HG03520 (cell line): ENCODE measurements at regions not wholly inside any gene's neighbourhood (a gene's known extent, or its start where the extent isn't known, plus 50 kb on each side); places are given as distances from the start of the nearest gene placed in this dataset.
"Not testable (repeated sequence)": the region's sequence is repeated elsewhere in the genome, so short reads cannot be mapped to it uniquely, and the experiment has no call there.

ENCODE experiments used
- ATAC-seq: cut with Tn5 transposase; IDR thresholded peaks from one replicate; pipeline ENCODE4 v1.9.1; 2021; ENCODE audit warnings: mild to moderate bottlenecking, moderate library complexity; ENCODE audit not compliant: unreplicated experiment

GRCh38 chr5:165004175-165004574 is 1498.8 kb downstream of the MAT2B start:
- no peak for ATAC-seq

- no peak for ATAC-seq
Observed at GRCh38 chr5:165014439-165014838, 1509.0 kb downstream of the MAT2B start.

- ATAC-seq: no peak
Observed at GRCh38 chr5:165015126-165015525, 1509.7 kb downstream of the MAT2B start.

GRCh38 chr5:165015547-165015946 is 1510.1 kb downstream of the MAT2B start:
- no peak for ATAC-seq

DNA sequence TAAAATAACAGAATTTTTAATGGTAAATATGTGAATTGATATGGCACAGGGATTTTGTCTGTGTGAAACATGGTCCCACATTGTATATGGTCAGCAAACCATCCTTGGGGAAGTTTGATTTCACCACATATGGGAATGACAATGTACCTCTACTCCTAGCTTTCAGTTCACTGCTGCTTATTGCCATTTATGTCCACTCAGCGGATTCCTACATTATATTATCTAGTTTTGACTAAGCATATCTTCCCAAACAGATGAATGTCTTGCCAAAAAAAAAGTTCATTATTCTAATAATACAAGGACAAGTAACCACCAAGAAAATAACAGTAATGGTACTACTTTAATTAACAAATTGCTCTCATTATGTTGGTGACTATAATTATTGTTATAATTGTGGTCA is 1521.6 kb downstream of the MAT2B start:
- no peak for ATAC-seq

DNA sequence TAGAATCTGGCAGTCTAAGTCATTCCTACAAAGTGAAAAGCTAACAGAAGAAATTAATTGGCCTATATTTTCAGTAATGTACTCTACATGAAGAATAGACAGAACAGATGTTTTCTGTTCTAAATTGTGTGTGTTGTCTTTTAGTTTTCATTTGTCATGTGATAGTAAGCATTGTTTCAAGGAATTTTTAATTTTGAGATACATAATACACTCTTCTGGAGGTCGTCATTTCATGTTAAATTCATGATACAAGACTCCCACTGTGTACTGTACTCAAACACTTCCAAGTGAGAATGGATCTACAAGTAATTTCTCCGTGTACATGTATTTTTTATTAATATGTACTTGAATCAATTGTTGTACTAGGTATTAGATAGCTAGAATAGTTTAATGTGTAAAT is 1522.9 kb downstream of the MAT2B start:
- ATAC-seq: no peak

GRCh38 chr5:165029099-165029870 is 1523.9 kb downstream of the MAT2B start:
- no peak for ATAC-seq

GRCh38 chr5:165030971-165031370 is 1525.6 kb downstream of the MAT2B start:
- ATAC-seq: no peak

DNA sequence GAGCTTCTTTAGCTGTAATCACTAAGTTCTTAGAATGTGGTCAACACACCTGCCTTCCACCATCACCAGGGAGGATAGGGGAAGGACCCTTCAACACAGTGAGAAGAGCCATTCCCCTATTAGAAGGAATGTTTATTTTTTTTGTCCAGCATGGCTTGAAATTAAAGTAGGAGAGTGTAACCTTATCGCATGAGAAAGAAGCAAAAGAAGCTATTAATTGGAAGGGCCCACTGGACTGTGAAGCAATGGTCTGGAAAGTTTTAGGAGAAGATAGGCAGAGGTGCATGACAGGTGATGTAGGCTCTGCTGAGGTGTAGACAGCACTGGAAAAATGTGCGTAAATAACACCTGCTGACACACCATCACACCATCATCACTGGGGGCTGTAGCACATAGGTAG is 1526.0 kb downstream of the MAT2B start:
- no peak for ATAC-seq

- no peak for ATAC-seq
Observed at GRCh38 chr5:165035520-165035919, 1530.1 kb downstream of the MAT2B start.

- ATAC-seq: no peak
Observed at GRCh38 chr5:165039748-165040147, 1534.3 kb downstream of the MAT2B start.

GRCh38 chr5:165045941-165046340 is 1540.5 kb downstream of the MAT2B start:
- ATAC-seq: not testable (repeated sequence)

- ATAC-seq: no peak
Observed at GRCh38 chr5:165055476-165055875, 1550.1 kb downstream of the MAT2B start.

GRCh38 chr5:165057145-165057544 is 1551.7 kb downstream of the MAT2B start:
- no peak for ATAC-seq

DNA sequence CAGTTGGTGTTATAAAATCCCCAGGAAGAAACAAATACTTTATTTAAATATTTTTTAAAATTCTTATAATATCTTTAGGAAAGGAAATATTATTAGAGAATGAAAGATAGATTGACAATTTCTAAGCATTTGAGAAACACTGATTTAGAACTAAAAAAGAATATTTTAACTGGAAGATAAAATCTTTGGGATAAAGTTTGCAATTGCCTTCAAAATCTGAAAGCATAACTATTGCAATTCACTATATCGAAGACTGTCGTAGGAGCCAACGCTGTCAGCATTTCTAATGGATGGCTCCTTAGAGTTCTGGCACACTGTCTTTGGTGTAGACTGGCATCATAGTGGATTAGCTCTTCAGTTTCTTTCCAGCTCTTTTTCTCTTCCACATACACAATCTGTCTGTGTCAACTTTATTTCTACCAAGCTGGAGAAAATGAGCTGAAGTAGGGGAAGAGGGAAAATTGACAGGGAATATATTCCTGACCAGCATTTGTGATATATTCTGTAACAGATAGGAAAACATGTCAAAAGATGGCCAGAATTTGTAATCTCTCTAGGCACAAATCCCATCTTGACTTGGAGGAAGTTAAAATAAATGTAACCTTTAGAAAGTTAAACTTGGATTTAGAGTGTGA is 1561.4 kb downstream of the MAT2B start:
- ATAC-seq: no peak

GRCh38 chr5:165076686-165077085 is 1571.3 kb downstream of the MAT2B start:
- ATAC-seq: no peak

DNA sequence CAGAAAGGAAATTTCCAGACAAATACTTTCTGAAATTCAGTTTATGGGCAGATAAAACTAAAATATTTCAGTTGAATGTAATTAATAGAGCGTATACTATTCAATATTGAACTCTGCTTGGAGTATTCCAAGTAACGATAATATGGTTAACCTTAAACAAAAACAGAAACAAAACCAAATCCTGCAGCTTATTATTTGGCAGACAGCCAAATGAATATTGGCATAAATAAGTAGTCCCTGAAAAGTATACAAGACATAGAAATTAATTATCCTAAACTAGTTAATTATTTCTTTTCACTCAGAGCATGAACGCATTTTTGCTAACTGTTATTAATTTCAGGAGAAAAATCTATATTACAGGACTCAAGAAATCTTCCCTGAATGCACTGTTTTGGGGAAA is 1574.0 kb downstream of the MAT2B start:
- ATAC-seq: no peak

- ATAC-seq: no peak
Observed at GRCh38 chr5:165083394-165083793, 1578.0 kb downstream of the MAT2B start.

GRCh38 chr5:165086465-165086864 is 1581.0 kb downstream of the MAT2B start:
- ATAC-seq: no peak

DNA sequence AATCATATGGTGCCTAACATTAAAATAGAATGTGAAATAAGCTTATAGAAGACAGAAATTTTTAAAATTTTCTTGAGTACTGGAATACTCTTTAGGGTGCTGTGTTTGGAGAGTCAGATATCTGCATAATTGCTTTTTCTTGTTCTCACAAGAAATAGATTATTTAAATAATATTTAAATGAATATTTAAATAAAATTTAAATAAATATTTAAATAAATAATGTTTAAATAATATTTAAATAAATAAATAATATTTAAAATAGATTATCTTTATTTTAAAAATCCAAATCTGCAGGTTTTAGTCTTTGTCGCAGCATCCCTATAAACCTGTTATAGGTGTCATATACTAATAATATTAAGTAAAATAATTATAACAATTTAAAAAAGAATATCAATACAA is 1589.4 kb downstream of the MAT2B start:
- ATAC-seq: no peak

GRCh38 chr5:165101709-165102108 is 1596.3 kb downstream of the MAT2B start:
- no peak for ATAC-seq

DNA sequence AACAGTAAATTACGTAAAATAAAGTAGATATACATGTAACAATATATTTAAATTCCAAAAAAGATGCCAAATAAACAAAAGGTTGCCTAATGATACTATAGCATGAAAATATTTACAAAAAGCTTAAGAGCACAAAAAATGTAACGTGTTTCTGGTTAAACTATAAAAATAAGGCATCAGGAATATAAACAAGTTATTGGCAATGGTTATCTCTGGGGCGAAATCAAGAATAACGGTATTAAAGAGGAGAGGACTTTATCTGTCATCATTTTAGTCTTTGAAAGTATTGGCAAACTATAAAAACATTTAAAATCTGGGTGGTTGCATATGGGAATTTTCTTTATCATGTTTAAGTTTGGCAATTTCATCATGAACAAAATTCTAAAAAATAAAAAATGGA is 1599.2 kb downstream of the MAT2B start:
- no peak for ATAC-seq

DNA sequence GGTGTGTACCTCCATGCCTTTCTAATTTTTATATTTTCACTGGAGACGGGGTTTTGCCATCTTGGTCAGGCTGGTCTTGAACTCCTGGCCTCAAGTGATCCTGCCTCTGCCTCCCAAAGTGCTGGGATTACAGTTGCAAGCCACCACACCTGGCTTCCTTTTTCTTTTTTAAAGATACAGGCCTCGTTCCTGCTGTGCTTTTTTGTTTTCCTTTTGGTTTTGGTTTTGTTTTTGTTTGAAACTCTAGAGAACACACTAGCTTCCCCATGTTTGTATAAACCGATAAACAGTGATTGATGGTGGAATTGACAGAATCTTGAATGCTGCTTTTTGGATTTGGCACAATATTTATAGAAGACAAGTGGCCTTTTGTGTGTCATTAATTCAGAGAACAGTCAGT is 1603.4 kb downstream of the MAT2B start:
- no peak for ATAC-seq
